BE2C (cell line): ENCODE measurements at regions not wholly inside any gene's neighbourhood (a gene's known extent, or its start where the extent isn't known, plus 50 kb on each side); places are given as distances from the start of the nearest gene placed in this dataset.
A peak's percentile ranks its signal among the peaks of the same experiment; 100 is the strongest.

ENCODE experiments used
- DNase-seq: peaks from one replicate; pipeline ENCODE4 v3.0.0-alpha.2; 2020
- H3K27me3 ChIP-seq: fragments of 250-450 bp; sonication (Bioruptor Pico); 2 replicates; pipeline ENCODE4 v1.5.1; 2020; ENCODE audit warnings: mild to moderate bottlenecking
- H3K36me3 ChIP-seq: fragments of 250-450 bp; sonication (Bioruptor Pico); 2 replicates; pipeline ENCODE4 v1.5.1; 2020; ENCODE audit warnings: mild to moderate bottlenecking
- H3K4me1 ChIP-seq: fragments of 250-450 bp; sonication (Bioruptor Pico); 2 replicates; pipeline ENCODE4 v1.5.1; 2020
- H3K4me3 ChIP-seq: 2 replicates; pipeline ENCODE4 v1.5.1; 2011; ENCODE audit warnings: low read depth, low read length
- H3K9me3 ChIP-seq: fragments of 250-450 bp; sonication (Bioruptor Pico); 2 replicates; pipeline ENCODE4 v1.5.1; 2020
- TF ChIP-seq, protein P1 (sequence below): IDR thresholded peaks from 2 replicates; pipeline ENCODE4 v1.5.1; 2012; ENCODE audit warnings: mild to moderate bottlenecking, low read depth, low read length

DNA sequence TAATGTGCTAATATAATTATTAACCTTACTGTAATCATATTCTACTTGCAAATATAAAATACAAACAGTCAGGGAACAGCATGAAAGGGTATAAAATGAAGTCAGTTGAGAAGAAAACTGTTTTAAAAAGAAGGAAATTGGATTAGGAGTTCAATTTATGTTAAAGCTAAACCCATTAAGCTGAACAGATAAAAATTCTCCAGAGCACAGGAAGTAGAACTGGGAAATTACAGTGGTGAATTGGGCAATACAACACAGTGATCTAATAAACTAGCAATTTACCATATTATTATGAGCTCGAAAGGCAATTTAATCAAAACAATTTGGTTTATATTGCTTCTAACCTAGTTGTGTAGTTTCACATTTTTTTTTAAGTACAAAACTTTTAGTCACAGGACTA is 407.4 kb upstream of the RGS17 start:
- H3K27me3 ChIP-seq, result no peaks in the 10 kb centered on the region
- peak; percentile 10 for DNase-seq
- no peaks in the 10 kb centered on the region for H3K9me3 ChIP-seq
- H3K4me1 ChIP-seq, result peaks cover 12% of the 10 kb centered on the region
- no peaks in the 10 kb centered on the region for H3K36me3 ChIP-seq
- no peak overlapping the region for H3K4me3 ChIP-seq
- TF ChIP-seq, protein P1, sequence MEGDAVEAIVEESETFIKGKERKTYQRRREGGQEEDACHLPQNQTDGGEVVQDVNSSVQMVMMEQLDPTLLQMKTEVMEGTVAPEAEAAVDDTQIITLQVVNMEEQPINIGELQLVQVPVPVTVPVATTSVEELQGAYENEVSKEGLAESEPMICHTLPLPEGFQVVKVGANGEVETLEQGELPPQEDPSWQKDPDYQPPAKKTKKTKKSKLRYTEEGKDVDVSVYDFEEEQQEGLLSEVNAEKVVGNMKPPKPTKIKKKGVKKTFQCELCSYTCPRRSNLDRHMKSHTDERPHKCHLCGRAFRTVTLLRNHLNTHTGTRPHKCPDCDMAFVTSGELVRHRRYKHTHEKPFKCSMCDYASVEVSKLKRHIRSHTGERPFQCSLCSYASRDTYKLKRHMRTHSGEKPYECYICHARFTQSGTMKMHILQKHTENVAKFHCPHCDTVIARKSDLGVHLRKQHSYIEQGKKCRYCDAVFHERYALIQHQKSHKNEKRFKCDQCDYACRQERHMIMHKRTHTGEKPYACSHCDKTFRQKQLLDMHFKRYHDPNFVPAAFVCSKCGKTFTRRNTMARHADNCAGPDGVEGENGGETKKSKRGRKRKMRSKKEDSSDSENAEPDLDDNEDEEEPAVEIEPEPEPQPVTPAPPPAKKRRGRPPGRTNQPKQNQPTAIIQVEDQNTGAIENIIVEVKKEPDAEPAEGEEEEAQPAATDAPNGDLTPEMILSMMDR, result no peak

DNA sequence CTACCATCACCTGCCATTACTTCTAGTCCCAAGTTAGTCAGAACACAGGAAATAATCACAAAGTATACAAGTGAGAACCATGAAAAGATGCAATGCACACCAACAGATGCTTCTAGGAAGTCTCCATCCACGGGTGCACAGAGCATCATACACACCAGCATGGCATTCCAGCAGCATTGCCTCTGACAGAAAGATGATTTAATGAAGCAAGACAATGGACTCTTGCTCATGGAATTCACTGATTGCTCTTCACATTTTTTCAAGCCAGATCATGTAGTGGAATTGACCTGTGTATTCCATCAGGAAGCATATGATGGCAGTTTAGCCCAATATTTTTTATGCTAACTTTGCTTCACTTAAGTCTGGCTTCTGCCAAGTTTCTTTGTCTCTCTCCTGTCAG is 406.3 kb upstream of the RGS17 start:
- Histone ChIP-seq H3K36me3 (no peaks in the 10 kb centered on the region), H3K27me3 (no peaks in the 10 kb centered on the region), H3K4me1 (peaks cover 12% of the 10 kb centered on the region), H3K4me3 (no peak overlapping the region), H3K9me3 (no peaks in the 10 kb centered on the region)
- DNase-seq, result peak; percentile 8
- TF ChIP-seq, protein P1, result no peak

DNA sequence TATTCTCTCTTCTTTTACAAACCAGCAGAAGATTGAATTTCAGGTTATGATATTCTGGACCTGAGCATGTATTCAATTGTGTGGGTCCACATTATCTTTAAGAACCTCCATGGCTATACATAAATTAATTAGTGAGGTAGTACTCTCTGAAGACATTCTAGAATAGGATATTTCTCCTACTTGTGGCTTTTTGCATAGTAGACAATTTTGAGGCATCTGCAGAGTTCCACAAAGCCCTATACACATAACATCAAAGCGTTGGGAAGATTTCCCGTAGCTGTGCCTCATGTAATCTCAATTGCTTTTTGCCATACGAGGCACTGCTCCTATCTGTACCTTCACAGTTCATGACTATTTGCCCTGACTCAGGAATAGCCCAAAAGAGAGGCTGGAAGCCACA is 395.4 kb upstream of the RGS17 start:
- Histone ChIP-seq H3K4me1 (no peaks in the 10 kb centered on the region), H3K36me3 (no peaks in the 10 kb centered on the region), H3K9me3 (no peaks in the 10 kb centered on the region), H3K27me3 (no peaks in the 10 kb centered on the region), H3K4me3 (no peak overlapping the region)
- DNase-seq, result no peak
- TF ChIP-seq, protein P1, result no peak

DNA sequence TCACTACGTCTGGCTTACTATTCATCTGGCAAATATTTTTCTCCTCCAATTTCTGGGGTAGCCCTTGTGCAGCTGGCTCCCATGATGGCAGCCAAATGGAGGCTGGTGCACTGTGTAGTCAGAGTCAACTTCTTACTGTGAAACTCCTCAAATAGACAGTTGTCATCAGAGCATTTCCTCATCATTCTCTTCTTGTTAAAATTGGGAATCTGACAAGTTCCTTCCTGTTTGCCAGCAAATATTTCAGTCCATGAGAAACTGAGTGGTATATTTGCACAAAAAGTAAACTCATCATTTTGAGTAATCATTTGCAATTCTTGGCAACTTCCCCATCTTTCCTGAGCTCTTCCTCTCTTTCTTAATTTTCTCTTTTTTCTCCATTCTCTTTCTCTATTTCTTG is 394.9 kb upstream of the RGS17 start:
- TF ChIP-seq, protein P1, result no peak
- Histone ChIP-seq H3K27me3 (no peaks in the 10 kb centered on the region), H3K36me3 (no peaks in the 10 kb centered on the region), H3K4me1 (no peaks in the 10 kb centered on the region), H3K4me3 (no peak overlapping the region), H3K9me3 (no peaks in the 10 kb centered on the region)
- no peak for DNase-seq

DNA sequence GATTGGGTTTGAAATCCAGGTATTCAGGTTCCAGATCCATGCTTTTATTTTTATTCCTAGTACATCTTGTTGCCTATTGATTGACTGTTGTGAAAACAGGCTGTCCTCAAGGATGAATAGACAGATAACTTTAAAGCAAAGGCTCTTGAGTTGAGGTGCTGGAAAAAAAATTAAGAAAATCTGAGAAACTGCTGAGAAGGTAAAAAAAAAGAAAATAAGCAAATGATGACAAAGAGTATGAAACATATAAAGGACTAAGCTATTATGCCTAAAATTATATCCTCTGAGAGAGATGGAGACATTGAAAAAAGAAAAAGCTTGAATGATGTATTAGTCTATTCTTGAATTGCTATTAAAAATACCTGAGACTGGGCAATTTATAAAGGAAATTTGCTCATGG is 392.3 kb upstream of the RGS17 start:
- H3K4me3 ChIP-seq, result no peak overlapping the region
- no peak for DNase-seq
- TF ChIP-seq, protein P1, result no peak
- no peaks in the 10 kb centered on the region for H3K36me3 ChIP-seq
- H3K27me3 ChIP-seq, result no peaks in the 10 kb centered on the region
- no peaks in the 10 kb centered on the region for H3K9me3 ChIP-seq
- H3K4me1 ChIP-seq, result no peaks in the 10 kb centered on the region

DNA sequence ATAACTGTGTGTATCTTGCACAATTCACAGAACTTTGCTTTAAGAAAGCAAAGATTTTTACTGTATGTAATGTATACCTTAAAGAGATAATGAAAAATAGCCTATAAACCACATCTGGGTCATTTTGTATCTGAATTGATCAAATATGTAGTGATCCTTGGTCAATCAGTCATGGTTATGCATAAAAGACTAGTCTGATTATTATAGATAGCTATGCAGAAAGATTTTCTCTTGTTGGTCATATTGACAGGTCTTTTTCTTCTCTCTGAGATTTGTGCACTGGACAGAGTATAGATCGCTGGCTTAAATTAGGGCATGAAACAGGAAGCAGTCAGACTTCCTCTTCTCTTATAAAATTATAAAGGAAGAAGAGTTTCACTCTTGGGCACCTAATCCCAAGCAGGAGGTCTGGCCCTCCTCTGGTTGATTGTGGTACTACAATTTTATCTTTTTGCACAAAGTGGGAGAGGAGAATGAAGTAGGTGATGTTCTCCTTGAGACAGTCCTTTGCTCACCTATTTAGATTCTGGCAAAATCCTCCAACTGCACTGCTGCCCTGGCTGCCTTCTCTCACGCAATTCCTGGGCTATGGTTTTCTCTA is 380.9 kb upstream of the RGS17 start:
- H3K27me3 ChIP-seq, result no peaks in the 10 kb centered on the region
- no peaks in the 10 kb centered on the region; the same call in 1 of the 2 replicates for H3K9me3 ChIP-seq
- H3K4me1 ChIP-seq, result no peaks in the 10 kb centered on the region
- no peak overlapping the region for H3K4me3 ChIP-seq
- TF ChIP-seq, protein P1, result peak; percentile 68
- H3K36me3 ChIP-seq, result no peaks in the 10 kb centered on the region
- peak; percentile 21 for DNase-seq
